ENCODE measurements at regions not wholly inside any gene's neighbourhood (a gene's known extent, or its start where the extent isn't known, plus 50 kb on each side); places are given as distances from the start of the nearest gene placed in this dataset.

DNA sequence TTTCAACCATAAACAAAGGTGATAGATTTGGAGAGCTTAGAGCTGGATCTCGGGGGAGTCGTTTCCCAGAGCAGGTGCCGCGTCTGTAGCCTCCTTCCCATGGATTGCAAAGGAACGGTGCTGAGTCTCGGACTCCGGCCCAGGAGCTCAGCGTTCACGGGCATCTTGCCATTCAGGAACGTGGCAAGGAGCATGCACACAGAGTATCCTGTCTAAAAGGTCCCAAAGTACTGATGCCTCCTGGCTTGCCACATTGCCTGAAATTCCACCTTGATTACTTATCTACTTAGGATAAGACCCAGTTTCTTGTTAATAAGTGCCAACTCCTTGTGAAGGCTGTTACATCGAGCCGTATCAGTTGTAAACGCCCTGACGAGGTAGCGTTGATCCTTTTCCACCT, 197.8 kb upstream of the MYT1L start:
- DNase-seq (ENCODE audit: low spot score), result no peak

DNA sequence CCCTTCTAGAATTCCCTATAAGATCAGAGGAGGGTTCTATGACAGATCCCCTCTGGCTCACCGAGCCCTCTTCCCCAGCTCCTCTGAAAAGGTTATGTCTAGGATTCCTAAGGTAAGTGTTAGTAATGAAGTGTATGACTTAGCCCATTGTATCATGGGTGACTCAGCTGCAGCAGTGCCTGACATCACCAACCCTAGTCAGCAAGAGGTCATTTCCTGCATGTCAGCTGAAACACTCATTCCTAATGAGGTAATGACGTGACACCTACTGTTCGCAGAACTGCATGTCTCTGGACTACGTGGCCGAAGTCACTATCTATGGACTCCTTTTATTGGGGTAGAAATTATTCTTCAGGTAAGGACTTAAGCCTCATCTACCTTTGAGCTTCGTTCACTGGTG, 196.1 kb upstream of the MYT1L start:
- DNase-seq (ENCODE audit: low spot score), result no peak

DNA sequence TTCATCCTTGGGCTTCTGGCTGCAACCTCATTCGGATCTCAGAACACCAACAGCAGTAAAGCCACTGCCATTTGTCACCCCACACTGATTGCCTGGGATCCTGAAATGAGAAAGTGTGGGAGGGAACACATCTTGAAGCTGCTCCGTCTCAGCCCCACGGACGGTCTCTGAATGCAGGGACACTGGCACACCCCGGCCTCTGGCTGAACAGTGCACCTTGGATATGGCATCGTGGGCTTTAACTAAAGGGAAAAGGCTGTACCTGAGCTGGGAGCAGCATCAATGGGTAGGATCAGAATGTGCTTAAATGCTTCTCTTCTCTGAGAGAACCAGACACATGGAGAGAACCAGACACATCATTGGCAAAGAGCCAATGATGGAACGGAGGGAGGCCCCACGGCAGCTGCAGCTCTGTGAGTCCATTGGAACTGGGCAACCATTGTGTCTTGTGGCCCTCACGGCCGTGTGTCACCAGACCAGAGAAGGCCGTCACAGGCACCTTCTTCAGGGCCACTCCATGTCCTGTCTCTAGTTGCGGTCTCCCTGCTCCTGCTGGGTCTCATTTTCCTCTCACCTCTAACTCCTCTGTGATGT, 193.4 kb upstream of the MYT1L start:
- DNase-seq (ENCODE audit: low spot score), result no peak

DNA sequence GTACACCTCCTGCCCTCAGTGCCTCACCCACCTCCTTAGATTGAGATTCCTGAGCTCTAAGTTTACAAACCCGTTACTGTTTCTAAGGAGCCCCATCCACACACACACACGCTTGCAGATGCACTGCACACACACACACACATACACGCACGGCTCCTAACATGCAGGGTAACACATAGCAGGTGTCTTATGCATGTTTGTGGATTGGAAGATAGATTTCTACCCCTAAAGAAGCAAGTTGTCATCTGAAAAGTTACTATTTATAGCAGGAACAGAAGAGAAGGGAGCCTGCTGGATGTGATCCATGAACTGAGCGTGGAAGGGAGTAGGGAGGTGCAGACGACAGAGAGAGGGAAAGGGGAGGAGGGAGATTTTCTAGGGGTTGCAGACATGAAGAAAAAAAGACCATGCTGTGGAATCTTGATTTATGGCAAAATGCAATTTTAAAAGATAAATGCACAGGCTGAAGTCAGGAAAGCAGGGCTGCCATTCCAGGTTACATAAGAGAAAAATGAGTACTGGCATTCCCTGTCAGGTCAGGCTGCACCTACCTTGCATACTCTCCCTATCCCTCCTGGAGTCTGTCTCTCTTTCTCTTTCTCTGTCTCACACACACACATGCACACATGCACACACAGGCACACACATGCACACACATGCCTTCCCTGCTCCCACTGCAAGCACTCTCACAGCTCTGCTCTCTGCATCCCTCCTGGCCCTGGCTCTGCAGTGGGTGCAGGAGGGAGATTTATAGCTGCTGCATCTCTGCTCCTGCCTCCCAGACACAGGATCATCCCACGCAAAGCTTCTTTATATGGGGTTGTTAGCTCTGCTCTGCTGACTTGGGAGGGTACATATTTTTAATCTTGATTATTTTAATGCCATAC, 192.6 kb upstream of the MYT1L start:
- DNase-seq (ENCODE audit: low spot score), result no peak

- DNase-seq (ENCODE audit: low spot score), result no peak
Observed at GRCh38 chr2:2520401-2520811, 189.3 kb upstream of the MYT1L start.

DNA sequence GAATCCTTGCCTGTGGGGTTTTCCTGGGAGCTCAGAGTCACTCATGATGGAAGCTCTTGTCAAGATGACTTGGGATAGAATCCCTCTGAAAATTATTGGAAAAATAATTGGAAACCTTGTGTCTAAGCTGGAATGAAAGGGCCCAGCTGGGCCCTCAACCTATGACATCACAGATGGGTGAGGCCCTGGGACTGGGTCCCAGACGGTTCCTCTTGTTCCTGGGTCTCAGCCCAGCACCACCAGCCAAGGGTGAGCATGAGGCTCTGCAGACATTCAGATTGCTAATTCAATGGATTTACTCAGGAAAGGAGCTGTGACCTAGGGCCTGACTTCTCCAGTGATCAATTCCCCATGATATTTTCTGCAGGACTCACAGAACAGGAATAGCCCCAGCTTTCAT, 188.3 kb upstream of the MYT1L start:
- no peak for DNase-seq (ENCODE audit: low spot score)

GRCh38 chr2:2517399-2517798, 186.3 kb upstream of the MYT1L start:
- DNase-seq (ENCODE audit: low spot score), result no peak

DNA sequence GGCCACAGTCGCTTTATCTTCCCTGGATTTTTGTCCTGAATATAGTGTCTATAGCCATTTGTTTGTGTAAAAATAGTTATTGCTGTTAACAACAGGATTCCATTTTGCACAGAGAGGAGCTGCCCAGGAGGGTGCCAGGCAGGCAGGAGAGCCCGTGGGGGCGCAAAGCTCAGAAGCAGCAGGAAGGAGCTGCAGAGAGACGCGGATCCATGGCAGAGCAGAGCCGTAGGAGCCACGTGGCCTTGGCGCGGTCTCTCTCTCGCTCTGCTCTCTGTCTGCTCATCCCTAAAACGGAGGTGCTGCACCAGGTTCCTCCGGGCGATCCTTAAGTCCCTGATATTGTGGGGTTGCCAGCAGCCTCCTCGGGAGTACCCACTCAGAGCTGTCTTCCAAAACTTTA, 185.3 kb upstream of the MYT1L start:
- no peak for DNase-seq (ENCODE audit: low spot score)

- DNase-seq (ENCODE audit: low spot score), result no peak
Observed at GRCh38 chr2:2512931-2513330, 181.9 kb upstream of the MYT1L start.

DNA sequence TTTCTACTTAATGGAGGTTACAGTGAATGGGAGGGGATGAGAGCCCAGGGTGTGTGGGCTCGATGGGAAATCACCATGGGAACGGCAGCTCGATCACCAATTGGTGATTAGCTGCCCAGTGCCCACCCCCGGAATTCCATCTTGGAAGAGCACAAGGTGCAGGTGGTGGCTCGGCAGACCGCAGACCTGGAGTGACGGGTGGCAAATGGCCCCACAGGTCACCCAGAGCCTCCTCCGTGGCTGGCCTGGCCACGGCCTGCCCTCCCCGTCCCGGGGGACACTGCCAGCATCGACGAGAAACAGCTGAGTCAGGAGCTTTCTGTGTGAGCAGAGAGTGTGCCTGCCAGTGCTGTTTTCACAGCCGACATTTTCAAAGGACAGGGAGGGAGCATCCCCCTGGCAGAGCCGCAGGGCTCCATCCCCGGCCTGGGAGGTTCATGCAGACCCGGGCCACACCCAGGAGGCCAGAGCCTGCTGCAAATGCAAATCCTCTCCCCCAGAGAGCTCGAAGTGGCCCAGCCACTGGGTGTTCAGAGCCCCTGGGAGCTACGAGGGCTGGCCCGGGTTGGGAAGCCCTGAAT, 176.4 kb upstream of the MYT1L start:
- no peak for DNase-seq (ENCODE audit: low spot score)

GRCh38 chr2:2506536-2506935, 175.5 kb upstream of the MYT1L start:
- DNase-seq (ENCODE audit: low spot score), result no peak

- no peak for DNase-seq (ENCODE audit: low spot score)
Observed at GRCh38 chr2:2505604-2506003, 174.5 kb upstream of the MYT1L start.

DNA sequence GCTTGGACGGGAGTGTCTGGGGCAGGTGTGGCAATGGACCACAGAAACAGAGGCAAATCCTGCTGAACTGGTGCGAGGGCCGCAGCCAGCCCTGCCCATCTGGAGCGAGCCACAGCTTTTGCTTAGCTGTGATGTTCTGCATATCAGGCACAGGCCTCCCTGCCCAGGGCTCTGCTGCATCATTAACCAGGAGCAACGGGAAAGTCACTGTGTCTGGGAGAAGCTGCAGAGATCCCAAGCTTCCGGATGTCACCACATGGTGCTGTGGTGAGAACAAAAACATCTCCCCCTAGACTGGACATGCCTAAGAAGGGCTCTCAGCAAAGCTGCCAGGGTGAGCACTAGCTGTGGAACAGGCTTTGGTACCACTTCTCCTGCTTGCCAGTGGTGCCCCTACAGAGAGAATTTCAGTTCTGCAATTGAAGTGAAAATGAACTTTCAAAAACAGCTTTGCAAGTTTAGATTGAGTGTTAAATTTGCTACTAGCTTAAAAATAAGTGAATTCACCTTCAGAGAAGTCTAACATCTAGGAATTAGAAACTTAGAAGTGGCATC, 172.9 kb upstream of the MYT1L start:
- no peak for DNase-seq (ENCODE audit: low spot score)

DNA sequence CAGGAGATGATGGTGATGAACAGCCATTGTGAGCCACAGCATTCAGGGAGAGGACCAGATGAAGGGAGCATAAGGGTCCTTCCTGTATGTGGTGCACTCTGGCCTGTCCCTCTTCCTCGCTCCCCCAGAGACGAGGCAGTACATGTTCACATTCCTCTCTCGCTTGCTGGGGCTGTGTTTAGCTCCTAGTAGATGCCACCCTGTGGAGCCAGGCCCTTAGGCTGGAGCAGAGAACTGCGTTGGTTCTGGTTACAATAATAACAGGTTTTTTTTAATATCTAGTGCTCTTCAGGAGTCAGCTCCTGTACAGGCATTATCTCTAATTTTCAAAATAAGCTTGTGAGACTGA, 171.1 kb upstream of the MYT1L start:
- no peak for DNase-seq (ENCODE audit: low spot score)

GRCh38 chr2:2501454-2502200, 170.6 kb upstream of the MYT1L start:
- DNase-seq (ENCODE audit: low spot score), result no peak

DNA sequence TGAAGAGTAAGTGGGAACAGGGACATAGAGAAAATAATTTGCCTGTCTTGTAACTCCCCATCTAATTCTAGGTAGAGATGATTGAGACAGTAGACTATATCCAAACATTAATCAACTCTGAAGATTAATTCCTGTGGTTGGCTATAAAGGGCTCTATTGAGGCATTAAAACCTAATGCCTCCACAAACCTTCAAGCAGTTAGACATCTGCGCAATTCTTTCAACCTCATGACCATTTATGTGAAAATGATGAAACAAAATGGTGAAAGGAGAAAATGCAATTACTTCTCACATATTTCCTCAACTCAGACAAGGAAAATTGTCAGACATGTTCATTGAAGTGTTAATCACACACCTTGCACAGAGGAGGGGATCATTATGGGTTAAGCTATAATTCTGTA, 164.5 kb upstream of the MYT1L start:
- no peak for DNase-seq (ENCODE audit: low spot score)

DNA sequence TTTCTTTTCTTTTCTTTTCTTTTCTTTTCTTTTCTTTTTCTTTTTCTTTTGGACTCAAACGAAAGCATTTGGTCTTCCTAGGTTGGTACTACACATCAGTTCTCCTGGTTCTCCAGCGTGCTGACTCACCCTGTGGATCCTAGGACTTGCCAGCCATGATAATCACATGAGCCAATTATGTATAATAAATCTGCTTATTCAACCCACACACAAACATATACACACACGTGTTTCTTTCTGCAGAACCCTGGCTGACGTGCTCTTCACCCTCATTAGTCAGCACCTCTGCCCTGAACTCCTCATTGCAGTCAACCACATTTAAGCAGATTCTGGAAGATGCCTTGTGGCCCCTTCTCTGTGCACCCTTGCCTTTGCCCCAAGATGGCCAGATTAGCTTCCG, 162.4 kb upstream of the MYT1L start:
- no peak for DNase-seq (ENCODE audit: low spot score)

DNA sequence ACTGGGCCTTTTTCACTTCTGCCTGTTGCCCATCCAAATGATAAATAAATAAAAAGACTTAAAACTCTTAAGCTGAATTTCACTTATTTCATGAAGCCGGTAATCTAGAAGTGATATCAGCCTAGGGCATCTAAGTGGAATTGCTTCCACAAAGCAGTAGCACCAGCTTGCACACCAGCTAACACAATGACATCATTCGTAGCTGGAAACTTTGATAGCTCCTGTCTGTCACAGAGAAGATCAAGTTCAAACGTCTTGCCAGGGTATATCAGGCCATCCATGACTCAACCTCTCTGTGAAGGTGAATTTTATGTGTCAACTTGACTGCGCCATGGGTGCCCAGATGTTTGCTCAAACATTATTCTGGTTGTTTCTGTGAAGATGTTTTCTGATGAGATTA, 161.7 kb upstream of the MYT1L start:
- DNase-seq (ENCODE audit: low spot score), result no peak

GRCh38 chr2:2491964-2492363, 160.9 kb upstream of the MYT1L start:
- DNase-seq (ENCODE audit: low spot score), result no peak

DNA sequence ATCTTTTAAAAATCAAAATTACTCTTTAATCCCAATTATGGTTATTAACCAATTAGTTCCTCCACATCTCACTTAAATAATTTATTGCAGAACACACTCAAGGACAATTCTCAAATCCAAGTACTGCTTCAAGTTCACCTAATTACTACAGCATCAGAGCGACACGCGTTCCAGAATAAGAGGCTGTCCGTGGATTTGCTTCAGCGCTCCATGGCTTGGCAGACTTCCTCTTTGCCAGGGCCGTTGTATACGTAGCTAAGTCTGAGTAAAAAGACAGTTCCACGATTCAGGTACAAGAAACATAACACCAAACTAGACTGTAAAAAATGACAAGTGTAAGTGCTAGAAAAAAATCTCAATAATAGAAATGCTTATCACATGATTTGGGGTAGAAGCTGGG, 153.2 kb upstream of the MYT1L start:
- DNase-seq (ENCODE audit: low spot score), result no peak

DNA sequence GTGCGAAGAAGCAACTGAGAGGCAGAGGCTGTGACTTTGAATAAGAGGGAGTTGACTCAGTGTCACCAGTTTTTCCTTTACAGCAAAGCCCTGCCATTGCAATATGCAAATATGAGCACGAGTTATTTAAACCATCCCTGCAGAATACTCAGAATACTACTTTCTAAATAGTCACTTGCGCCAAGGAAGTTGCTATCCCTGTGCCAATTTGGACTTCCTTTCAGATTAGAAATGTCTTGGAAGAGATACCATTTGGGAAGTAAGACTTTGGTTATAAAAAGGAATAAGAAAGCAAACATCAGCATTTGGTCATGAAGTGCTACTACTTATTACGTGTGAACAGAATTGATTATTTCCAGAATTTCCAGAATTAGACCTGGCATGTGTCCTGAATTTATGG, 151.8 kb upstream of the MYT1L start:
- no peak for DNase-seq (ENCODE audit: low spot score)

DNA sequence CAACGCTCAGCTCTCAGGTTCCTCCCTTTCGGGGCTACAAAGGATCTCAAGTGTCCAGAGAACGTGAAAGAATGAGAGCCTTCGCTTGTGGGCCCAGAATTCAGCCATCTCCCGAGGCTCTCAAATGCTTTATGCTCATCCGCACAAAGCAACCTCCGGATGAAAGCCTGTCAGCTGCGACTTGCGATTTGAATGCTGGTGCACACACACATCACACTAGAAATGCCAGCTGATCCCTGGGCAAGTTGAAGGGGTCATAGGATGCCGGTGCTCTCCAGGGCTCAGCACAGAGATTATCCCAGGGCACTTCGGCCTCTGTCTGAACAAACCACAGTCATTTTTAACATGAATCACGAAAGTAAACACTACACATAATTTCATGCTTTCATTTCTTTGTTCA, 141.8 kb upstream of the MYT1L start:
- no peak for DNase-seq (ENCODE audit: low spot score)

DNA sequence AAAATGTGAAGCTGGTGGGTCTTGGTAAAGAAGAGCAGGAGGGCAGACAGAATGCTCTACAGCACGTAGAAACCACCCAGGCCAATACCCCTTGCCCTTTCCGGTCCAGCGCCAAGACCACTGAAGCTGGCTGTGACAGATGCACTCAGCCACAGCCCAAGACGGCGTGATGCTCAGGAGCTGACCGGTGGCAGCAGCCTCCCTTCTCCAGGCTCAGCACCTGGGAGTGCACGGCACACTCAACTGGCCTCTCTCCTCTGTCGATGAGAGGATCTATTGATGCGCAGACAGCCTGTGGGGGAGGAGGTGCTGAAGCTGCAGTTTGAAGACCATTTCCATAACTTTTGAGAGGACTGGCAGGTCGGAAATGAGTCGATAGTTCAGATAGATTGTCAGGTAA, 141.0 kb upstream of the MYT1L start:
- DNase-seq (ENCODE audit: low spot score), result no peak

Data from CD4-positive, alpha-beta T cell treated with Interleukin-2 at 100 ng/mL for 4 hours (primary cell).